ENCODE measurements at regions not wholly inside any gene's neighbourhood (a gene's known extent, or its start where the extent isn't known, plus 50 kb on each side); places are given as distances from the start of the nearest gene placed in this dataset.

DNA sequence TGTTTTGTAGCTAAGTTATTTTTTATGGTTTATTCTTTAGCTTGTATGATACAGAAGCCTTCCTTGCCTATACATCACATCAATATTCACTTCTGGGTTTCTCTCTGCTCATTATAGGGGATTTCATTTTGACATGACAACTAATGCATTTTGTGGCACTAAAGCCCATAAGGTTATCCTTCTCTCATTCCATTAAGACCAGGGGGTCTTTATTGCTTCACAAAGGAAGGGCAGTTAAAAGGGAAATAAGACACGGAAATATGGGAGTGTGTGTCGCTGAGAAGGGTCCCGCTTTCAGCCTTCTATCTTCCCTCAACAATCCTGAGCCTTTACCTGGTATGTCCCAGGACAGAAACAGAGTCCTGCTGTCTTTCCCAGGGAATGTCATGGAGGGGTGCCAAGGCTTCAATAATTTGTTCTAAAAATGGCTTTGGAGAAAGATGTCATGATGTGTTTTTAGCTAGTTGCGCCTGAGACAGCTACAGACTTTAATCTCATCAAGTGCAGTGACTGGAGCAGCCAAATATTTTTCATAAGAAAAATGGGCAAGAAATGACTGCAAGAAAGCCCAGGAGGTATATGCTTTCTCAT lies 1145.4 kb upstream of the TMEM132C start:
- TF ChIP-seq CTCF (IDR thresholded peaks at IDR 0.05) (no peak), EZH2 (IDR thresholded peaks at IDR 0.05; ENCODE audit: borderline replicate concordance, insufficient read depth, low read depth, low read length, poor library complexity, severe bottlenecking) (no peak)

All from B cell (primary cell).